AG09309 (cell line): ENCODE measurements at regions not wholly inside any gene's neighbourhood (a gene's known extent, or its start where the extent isn't known, plus 50 kb on each side); places are given as distances from the start of the nearest gene placed in this dataset.

ENCODE experiments used
- DNase-seq: peaks from one replicate; pipeline ENCODE4 v3.0.0-alpha.2; 2010; ENCODE audit warnings: low read depth
- H3K4me3 ChIP-seq: 2 replicates; pipeline ENCODE4 v1.5.1; 2011; ENCODE audit warnings: mild to moderate bottlenecking, low read depth, low read length, moderate library complexity; ENCODE audit not compliant: control insufficient read depth
- TF ChIP-seq, protein P1 (sequence below): IDR thresholded peaks from 2 replicates; pipeline ENCODE4 v1.5.1; 2011; ENCODE audit warnings: mild to moderate bottlenecking, low read depth, low read length, inconsistent platforms; ENCODE audit not compliant: insufficient read depth, control insufficient read depth; ENCODE audit errors: missing control alignments

DNA sequence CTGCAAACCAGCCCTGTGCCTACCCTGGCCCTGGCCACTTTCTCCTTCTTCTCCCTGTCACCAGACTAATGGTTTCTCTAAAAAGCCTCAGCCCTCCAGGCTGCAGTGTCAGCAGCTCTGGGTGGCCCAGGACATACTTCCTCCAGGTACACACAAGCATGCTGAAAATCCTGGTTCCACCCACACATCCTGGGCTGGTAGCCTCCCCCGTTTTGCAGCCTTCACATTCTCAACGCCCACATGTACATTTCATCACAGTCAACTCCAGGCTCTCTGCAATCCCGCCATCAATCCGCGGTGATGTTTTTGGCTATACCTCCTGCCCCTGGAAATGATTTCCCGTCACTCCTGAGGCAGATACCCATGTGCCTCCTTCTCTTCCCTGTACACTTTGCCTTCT is 59.4 kb downstream of the MAGEF1 start:
- TF ChIP-seq, protein P1, sequence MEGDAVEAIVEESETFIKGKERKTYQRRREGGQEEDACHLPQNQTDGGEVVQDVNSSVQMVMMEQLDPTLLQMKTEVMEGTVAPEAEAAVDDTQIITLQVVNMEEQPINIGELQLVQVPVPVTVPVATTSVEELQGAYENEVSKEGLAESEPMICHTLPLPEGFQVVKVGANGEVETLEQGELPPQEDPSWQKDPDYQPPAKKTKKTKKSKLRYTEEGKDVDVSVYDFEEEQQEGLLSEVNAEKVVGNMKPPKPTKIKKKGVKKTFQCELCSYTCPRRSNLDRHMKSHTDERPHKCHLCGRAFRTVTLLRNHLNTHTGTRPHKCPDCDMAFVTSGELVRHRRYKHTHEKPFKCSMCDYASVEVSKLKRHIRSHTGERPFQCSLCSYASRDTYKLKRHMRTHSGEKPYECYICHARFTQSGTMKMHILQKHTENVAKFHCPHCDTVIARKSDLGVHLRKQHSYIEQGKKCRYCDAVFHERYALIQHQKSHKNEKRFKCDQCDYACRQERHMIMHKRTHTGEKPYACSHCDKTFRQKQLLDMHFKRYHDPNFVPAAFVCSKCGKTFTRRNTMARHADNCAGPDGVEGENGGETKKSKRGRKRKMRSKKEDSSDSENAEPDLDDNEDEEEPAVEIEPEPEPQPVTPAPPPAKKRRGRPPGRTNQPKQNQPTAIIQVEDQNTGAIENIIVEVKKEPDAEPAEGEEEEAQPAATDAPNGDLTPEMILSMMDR = no peak
- no peak for DNase-seq
- no peak overlapping the region for H3K4me3 ChIP-seq

DNA sequence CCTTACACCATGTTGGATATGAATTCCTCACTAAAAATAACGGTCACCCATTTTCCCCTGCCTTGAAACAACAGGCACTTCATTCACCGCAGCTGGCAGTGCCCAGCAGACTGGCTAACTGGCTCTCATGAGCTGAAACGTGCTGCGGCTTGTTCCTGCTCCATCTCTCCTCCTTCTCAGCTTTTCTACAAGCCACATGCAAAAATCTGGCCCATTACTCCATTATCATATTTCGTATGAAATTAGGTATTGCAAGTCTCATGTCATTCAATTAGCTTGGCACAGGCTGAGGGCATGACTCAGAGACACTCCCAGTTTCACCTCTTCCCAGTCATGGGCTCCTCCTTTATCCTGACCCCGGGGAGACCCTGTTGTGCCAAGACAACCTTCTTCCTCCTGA is 60.0 kb downstream of the MAGEF1 start:
- TF ChIP-seq, protein P1 = no peak
- DNase-seq = no peak
- no peak overlapping the region for H3K4me3 ChIP-seq

DNA sequence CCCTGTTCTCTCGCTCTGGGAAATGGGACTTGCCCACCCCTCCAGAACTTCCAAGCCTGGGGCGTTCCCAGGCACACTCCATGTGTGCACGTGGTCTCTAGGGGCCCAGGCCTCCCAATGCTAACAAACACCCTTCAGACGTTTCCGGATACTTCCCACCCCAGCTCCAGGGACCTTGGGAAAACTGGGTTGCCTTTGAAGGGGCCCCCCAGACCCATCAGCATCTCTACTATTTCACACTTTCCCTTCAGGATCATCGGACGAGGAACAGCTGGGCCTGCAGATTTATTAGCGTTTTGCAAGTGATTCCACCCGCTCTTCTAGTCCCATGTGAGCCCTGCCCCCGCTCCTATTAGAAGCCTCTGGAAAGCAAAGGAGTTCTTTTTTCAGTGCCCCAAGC is 63.2 kb downstream of the MAGEF1 start:
- no peak overlapping the region for H3K4me3 ChIP-seq
- no peak for DNase-seq
- TF ChIP-seq, protein P1 = no peak

DNA sequence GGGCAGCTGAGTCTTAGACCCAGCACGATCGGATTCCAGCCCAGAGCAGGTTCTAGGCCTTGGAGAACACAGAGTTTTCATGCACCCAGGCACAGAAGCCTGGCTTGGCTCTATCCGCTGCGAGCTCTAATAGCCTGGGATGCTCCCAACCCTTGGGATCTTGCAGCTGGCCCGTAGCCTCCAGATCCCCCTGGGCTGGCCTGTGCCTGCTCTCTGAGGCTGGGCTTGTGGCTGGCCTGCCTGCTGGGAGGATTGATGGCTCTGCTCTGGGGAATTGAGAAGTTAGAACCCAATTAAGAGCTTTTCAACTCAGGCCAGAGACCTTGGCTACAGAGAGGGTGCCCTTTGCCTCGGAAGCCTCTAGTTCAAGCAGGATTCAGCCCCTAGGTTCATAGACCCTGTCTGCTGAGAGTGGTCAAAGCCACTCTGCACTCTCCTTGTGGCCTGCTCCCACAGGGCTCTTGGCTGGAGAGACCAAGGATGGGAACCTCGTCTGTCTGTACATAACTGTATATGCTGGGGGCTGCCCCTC is 64.4 kb downstream of the MAGEF1 start:
- TF ChIP-seq, protein P1 = no peak
- DNase-seq = no peak
- no peak overlapping the region for H3K4me3 ChIP-seq

DNA sequence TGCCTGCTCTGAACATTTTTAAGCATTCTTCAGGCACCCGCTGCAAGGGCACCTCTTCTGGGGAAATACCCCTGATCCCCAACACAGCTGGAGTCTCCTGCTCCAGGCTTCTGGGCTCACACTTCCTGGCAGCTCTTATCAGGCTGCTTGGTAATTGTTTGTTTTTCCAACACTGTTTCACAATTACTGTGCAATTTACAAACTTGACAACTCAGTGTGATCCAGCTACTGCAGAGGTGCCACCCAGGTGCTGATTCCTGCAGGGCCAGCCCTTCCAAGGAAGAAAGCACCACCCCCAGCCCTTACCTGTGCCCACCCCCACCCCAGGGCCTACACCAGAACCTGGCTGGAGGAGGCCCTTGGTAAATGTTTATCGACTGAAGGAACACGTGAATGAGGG is 66.5 kb downstream of the MAGEF1 start:
- no peak for DNase-seq
- H3K4me3 ChIP-seq = no peak overlapping the region
- TF ChIP-seq, protein P1 = no peak

DNA sequence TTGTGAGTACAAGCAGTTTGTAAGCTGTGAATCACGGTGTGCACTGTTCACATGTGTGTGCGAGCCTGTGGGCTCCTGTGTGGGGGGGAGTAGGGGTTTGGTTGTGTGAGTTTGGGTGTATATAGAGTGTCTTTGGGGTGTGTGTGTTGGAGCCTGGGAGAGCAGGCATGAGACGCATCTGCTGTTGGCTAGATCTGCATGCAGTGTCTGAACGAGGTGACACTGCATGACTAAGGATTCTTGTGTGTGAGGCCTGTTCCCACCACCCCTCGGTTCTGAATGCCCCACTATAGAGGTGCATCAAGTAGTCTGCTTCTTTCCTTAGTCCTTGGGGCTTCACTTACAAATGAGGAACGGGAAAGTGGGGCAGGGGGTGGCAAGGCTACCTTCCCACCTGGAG is 68.4 kb downstream of the MAGEF1 start:
- no peak overlapping the region for H3K4me3 ChIP-seq
- DNase-seq = no peak
- TF ChIP-seq, protein P1 = no peak

DNA sequence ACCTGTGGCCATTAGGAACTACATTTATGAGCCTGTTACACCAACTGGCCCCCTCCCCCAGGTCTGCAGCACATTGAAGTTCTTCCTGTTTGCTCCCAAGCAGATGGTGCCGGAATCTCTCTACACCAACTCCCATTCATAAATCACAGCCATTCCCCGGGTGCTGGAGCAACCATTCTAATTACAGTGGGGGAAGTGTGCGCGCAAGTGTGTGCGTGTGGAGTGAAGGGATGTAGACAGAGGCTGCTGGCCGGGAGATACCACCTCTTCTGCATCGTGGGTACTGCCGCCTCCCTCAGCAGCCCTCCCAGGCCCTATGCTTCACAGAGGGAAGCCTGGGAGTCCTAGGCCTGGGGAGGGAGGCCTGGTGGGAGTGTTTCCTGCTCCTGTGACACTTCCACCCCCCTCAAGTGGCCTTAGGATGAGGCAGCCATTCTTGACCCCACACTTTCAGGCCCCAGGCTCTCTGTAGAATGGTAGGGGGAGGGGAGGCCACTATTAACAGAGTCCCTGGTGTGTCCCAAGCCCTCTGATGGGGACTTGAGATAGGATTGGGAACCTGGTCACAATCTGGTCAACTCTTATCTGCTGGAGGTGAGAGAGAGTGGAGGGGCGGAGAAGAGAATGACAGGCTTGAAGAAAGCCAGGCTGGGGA is 69.1 kb downstream of the MAGEF1 start:
- TF ChIP-seq, protein P1 = no peak
- no peak overlapping the region for H3K4me3 ChIP-seq
- no peak for DNase-seq
